ENCODE measurements at regions not wholly inside any gene's neighbourhood (a gene's known extent, or its start where the extent isn't known, plus 50 kb on each side); places are given as distances from the start of the nearest gene placed in this dataset.

GRCh38 chr12:131316388-131316787 is 362.7 kb downstream of the ADGRD1 start:
- TF ChIP-seq CTCF (IDR thresholded peaks at IDR 0.05), result no peak
- TF ChIP-seq POLR2A (IDR thresholded peaks at IDR 0.05), result no peak

Data from esophagus squamous epithelium (tissue), 4 donors.